H1 (cell line): ENCODE measurements at regions not wholly inside any gene's neighbourhood (a gene's known extent, or its start where the extent isn't known, plus 50 kb on each side); places are given as distances from the start of the nearest gene placed in this dataset.

Source experiments
- CTCF ChIA-PET: fragments of 300-600 bp; sonication (Branson Sonifier 250); formaldehyde crosslinking; loops from one replicate; lab custom pipeline; 2021; ENCODE audit not compliant: partially characterized antibody; lab: Charles Lee
- POLR2A ChIA-PET: fragments of 300-600 bp; sonication (Branson Sonifier 250); formaldehyde crosslinking; loops from one replicate; lab custom pipeline; 2021; ENCODE audit warnings: inconsistent platforms; ENCODE audit not compliant: partially characterized antibody; lab: Charles Lee
- DNase-seq, 2 experiments: peaks; one replicate each; pipeline versions ENCODE4 v3.0.0 to v3.0.0-alpha.2; 2010 to 2022; ENCODE audit warnings: low spot score in 2 of 2, low read depth in 1 of 2, mixed read lengths in 1 of 2
- FAIRE-seq: peaks from 2 replicates; lab custom pipeline; 2011; peaks lifted over from hg19 to GRCh38; lab: Jason Lieb, UNC
- H2AFZ ChIP-seq: 2 replicates; pipeline ENCODE4 v1.8.1; 2012; ENCODE audit warnings: low read length, inconsistent platforms
- H2AK5ac ChIP-seq: 2 replicates; pipeline ENCODE4 v1.6.1; 2013; ENCODE audit warnings: low read depth, low read length
- H2BK120ac ChIP-seq: replicated peaks from 2 replicates; pipeline ENCODE3; 2013; ENCODE audit warnings: low read depth, low read length, inconsistent platforms
- H2BK12ac ChIP-seq: 2 replicates; pipeline ENCODE4 v1.6.1; 2013; ENCODE audit warnings: low read depth, low read length
- H2BK15ac ChIP-seq: 2 replicates; pipeline ENCODE4 v1.6.1; 2013; ENCODE audit warnings: low read length
- H2BK20ac ChIP-seq: 2 replicates; pipeline ENCODE4 v1.6.1; 2013; ENCODE audit warnings: low read length
- H2BK5ac ChIP-seq: 2 replicates; pipeline ENCODE4 v1.6.1; 2013; ENCODE audit warnings: low read depth, low read length
- H3K14ac ChIP-seq: 2 replicates; pipeline ENCODE4 v1.6.1; 2013; ENCODE audit warnings: inconsistent platforms; ENCODE audit not compliant: insufficient read length
- H3K18ac ChIP-seq: 2 replicates; pipeline ENCODE4 v1.6.1; 2013; ENCODE audit warnings: low read length; ENCODE audit errors: extremely low read depth
- H3K23ac ChIP-seq: 2 replicates; pipeline ENCODE4 v1.6.1; 2013; ENCODE audit warnings: inconsistent platforms; ENCODE audit not compliant: insufficient read length
- H3K23me2 ChIP-seq: 2 replicates; pipeline ENCODE4 v1.6.1; 2013; ENCODE audit warnings: low read depth, low read length
- H3K27ac ChIP-seq: 2 replicates; pipeline ENCODE4 v1.6.1; 2011; ENCODE audit warnings: low read depth, low read length, inconsistent platforms
- H3K27me3 ChIP-seq, 4 experiments: replicated peaks in 1 of 4; 1 replicate in 1 of 4; 2 replicates in 3 of 4; pipeline versions ENCODE4 v1.6.1 to v1.8.1; 2011 to 2013; ENCODE audit warnings: low read length in 3 of 4, mild to moderate bottlenecking in 3 of 4, inconsistent platforms in 2 of 4, mixed read lengths in 2 of 4, moderate library complexity in 1 of 4; ENCODE audit not compliant: control insufficient read depth in 3 of 4, insufficient read depth in 3 of 4; ENCODE audit errors: extremely low read depth in 1 of 4
- H3K36me3 ChIP-seq, 4 experiments: 2 replicates each; pipeline versions ENCODE4 v1.6.1 to v1.8.1; 2011 to 2013; ENCODE audit warnings: mild to moderate bottlenecking in 4 of 4, low read length in 3 of 4, moderate library complexity in 2 of 4, control low read depth in 1 of 4, inconsistent platforms in 1 of 4; ENCODE audit not compliant: insufficient read depth in 4 of 4, control insufficient read depth in 2 of 4
- H3K4ac ChIP-seq: replicated peaks from 2 replicates; pipeline ENCODE3; 2013; ENCODE audit warnings: low read length, low read depth, mixed read lengths, inconsistent platforms; ENCODE audit not compliant: insufficient read length
- H3K4me1 ChIP-seq, 4 experiments: replicated peaks in 1 of 4; 1 replicate in 1 of 4; 2 replicates in 3 of 4; pipeline versions ENCODE4 v1.6.1 to v1.8.1; 2011 to 2013; ENCODE audit warnings: low read length in 3 of 4, inconsistent platforms in 2 of 4, mixed read lengths in 1 of 4; ENCODE audit not compliant: insufficient read depth in 4 of 4, control insufficient read depth in 3 of 4
- H3K4me2 ChIP-seq, 2 experiments: 2 replicates each; pipeline versions ENCODE4 v1.6.1 to v1.8.1; 2011 to 2013; ENCODE audit warnings: low read depth in 2 of 2, low read length in 2 of 2, control low read depth in 1 of 2, inconsistent platforms in 1 of 2, mild to moderate bottlenecking in 1 of 2; ENCODE audit not compliant: insufficient read depth in 1 of 2
- H3K4me3 ChIP-seq, 4 experiments: fragments of 200-600, 300-600 bp in 1 of 4; sonication (generic), shearing (Covaris generic), sonication (Bioruptor Twin) in 1 of 4; 2 replicates each; pipeline versions ENCODE4 v1.5.1 to v1.8.1; 2011 to 2016; ENCODE audit warnings: low read length in 4 of 4, low read depth in 3 of 4, control low read depth in 2 of 4, inconsistent platforms in 2 of 4, mild to moderate bottlenecking in 2 of 4, mixed read lengths in 1 of 4, moderate library complexity in 1 of 4; ENCODE audit not compliant: insufficient read depth in 2 of 4; ENCODE audit errors: extremely low read depth in 1 of 4
- H3K56ac ChIP-seq: replicated peaks from 2 replicates; pipeline ENCODE3; 2013; ENCODE audit warnings: low read depth, mild to moderate bottlenecking, mixed read lengths, low read length, inconsistent platforms; ENCODE audit not compliant: insufficient read length
- H3K79me1 ChIP-seq: 2 replicates; pipeline ENCODE4 v1.6.1; 2013; ENCODE audit warnings: low read depth, low read length, control low read depth
- H3K79me2 ChIP-seq, 2 experiments: 2 replicates each; pipeline versions ENCODE4 v1.6.1 to v1.8.1; 2012 to 2013; ENCODE audit warnings: low read length in 2 of 2, mild to moderate bottlenecking in 2 of 2, inconsistent platforms in 1 of 2; ENCODE audit not compliant: insufficient read depth in 2 of 2, control insufficient read depth in 1 of 2
- H3K9ac ChIP-seq, 4 experiments: replicated peaks in 1 of 4; 1 replicate in 1 of 4; 2 replicates in 3 of 4; pipeline versions ENCODE4 v1.6.1 to v1.8.1; 2011 to 2013; ENCODE audit warnings: low read depth in 3 of 4, low read length in 3 of 4, control low read depth in 2 of 4, mild to moderate bottlenecking in 2 of 4, moderate library complexity in 2 of 4, inconsistent platforms in 1 of 4; ENCODE audit errors: extremely low read depth in 1 of 4
- H3K9me3 ChIP-seq, 2 experiments: 2 replicates each; pipeline versions ENCODE4 v1.6.1 to v1.8.1; 2012 to 2013; ENCODE audit warnings: mild to moderate bottlenecking in 2 of 2, moderate library complexity in 2 of 2, control low read depth in 1 of 2, inconsistent platforms in 1 of 2, low read depth in 1 of 2, low read length in 1 of 2, mixed read lengths in 1 of 2; ENCODE audit not compliant: insufficient read depth in 2 of 2
- H4K20me1 ChIP-seq, 2 experiments: replicated peaks in 1 of 2; 2 replicates each; pipeline versions ENCODE3 to v1.8.1; 2011 to 2013; ENCODE audit warnings: inconsistent platforms in 2 of 2, low read length in 2 of 2, mild to moderate bottlenecking in 1 of 2; ENCODE audit not compliant: insufficient read depth in 2 of 2, control insufficient read depth in 1 of 2
- H4K5ac ChIP-seq: 2 replicates; pipeline ENCODE4 v1.6.1; 2013; ENCODE audit warnings: low read length, low read depth, mixed read lengths, inconsistent platforms; ENCODE audit not compliant: insufficient read length
- H4K8ac ChIP-seq: 2 replicates; pipeline ENCODE4 v1.8.0; 2013; ENCODE audit warnings: mild to moderate bottlenecking, moderate library complexity, low read length, inconsistent platforms; ENCODE audit not compliant: insufficient read depth; ENCODE audit errors: extremely low read depth
- H4K91ac ChIP-seq: replicated peaks from 2 replicates; pipeline ENCODE3; 2013; ENCODE audit warnings: low read length, mixed read lengths, inconsistent platforms; ENCODE audit not compliant: insufficient read length
- POLR2A ChIP-seq, 2 experiments: IDR thresholded peaks; 1 replicate in 1 of 2; 2 replicates in 1 of 2; pipeline ENCODE4 v1.6.1; 2011; ENCODE audit warnings: low read depth in 2 of 2, low read length in 2 of 2, mild to moderate bottlenecking in 2 of 2; ENCODE audit errors: control extremely low read depth in 1 of 2
- RNF2 ChIP-seq: fragments of 200-900, 300-1000 bp; sonication (generic); IDR thresholded peaks from 2 replicates; pipeline ENCODE4 v1.7.1; 2016; ENCODE audit warnings: borderline replicate concordance, low read depth, mild to moderate bottlenecking, antibody characterized with exemption, low read length; ENCODE audit not compliant: poor library complexity, severe bottlenecking; ENCODE audit errors: missing control alignments
- SUZ12 ChIP-seq: fragments of 200-600 bp; sonication (generic); IDR thresholded peaks from 2 replicates; pipeline ENCODE4 v1.6.1; 2012; ENCODE audit warnings: mild to moderate bottlenecking, inconsistent platforms, low read length, moderate library complexity, mixed read lengths
- WGBS, 2 experiments: shearing (Covaris generic) in 1 of 2; methylation state at CpG; one replicate each; pipeline versions ENCODE4 v1.1.6 to v1.1.7; 2013 to 2015; ENCODE audit warnings: low lambda C conversion rate in 2 of 2, mixed read lengths in 2 of 2, inconsistent platforms in 1 of 2, low coverage in 1 of 2, missing lambda C conversion rate in 1 of 2; ENCODE audit not compliant: insufficient replicate concordance in 2 of 2, insufficient coverage in 1 of 2, insufficient read length in 1 of 2; ENCODE audit errors: extremely low coverage in 1 of 2, missing lambda C conversion rate in 1 of 2; 5-methylcytosine and 5-hydroxymethylcytosine counted together

DNA sequence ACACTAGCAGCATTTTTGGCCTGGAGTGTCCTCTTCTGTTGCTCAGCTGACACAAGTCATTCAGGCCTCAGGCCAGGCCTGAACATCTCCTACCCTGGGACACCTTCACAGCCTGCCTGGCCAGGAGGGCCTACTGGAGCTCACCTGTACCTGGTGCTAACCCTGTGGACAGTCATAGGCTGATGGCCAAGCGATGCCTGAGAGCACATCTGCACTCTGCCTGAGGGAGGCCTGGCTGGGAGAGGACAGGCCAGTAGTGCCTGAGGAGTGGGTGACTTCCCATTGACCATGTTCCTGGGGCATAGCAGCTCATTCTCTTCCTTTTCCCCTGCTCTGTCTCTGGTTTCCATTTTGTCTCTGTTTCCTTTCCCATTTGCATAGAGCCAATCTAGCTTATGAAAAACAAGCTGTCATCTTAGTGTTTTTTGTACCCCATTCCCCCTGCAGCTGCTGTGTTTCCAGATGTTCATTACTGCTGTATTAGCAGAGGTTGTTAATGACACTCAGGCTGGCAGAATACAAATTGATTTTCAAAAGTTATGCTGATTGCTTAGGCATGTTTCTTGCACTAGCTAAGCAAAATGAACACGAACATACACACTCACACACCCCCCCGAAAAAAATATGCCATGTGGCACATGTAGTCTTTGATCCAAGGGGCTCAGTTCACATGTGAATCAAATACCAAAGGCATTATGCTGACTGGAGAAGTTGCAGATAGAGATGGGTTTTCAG lies 149.7 kb upstream of the HS6ST1 start:
- DNase-seq (no peak), FAIRE-seq (no peak)
- 96% methylated on average over 3 of the region's 3 CpGs; no CpG with 5 or more reads in 1 of the 2 experiments for WGBS, 2 experiments
- Histone ChIP-seq H2BK20ac (no peak overlapping the region), H4K20me1 (no peaks in the 10 kb centered on the region), H3K4me1 (peaks cover 0 to under 1% (median 0%) of the 10 kb centered on the region in 4 experiments; a peak in 3 of 7 replicates), H3K4me2 (no peak overlapping the region), H3K4me3 (no peak overlapping the region), H3K9me3 (peaks cover 22 to 23% of the 10 kb centered on the region in 2 experiments), H3K14ac (no peak overlapping the region), H2BK5ac (no peak overlapping the region), H2AFZ (no peak overlapping the region), H3K79me2 (no peaks in the 10 kb centered on the region), H3K56ac (no peak overlapping the region), H2BK15ac (no peak overlapping the region), H3K23me2 (no peaks in the 10 kb centered on the region), H4K91ac (no peak overlapping the region), H2AK5ac (0 out of 2 replicates have a peak overlapping the region, but pooled peaks have one; percentile 45), H3K79me1 (no peaks in the 10 kb centered on the region), H3K36me3 (no peaks in the 10 kb centered on the region), H3K18ac (no peak overlapping the region), H4K5ac (no peak overlapping the region), H2BK120ac (no peak overlapping the region), H4K8ac (no peak overlapping the region), H3K23ac (no peak overlapping the region), H3K27me3 (no peaks in the 10 kb centered on the region), H3K27ac (no peak overlapping the region), H2BK12ac (no peak overlapping the region), H3K4ac (no peak overlapping the region), H3K9ac (no peak overlapping the region)
- TF ChIP-seq SUZ12 (no peak), RNF2 (no peak), POLR2A (IDR thresholded peaks at IDR 0.05; ENCODE audit: control extremely low read depth in 1 of 2, low read depth in 2 of 2, low read length in 2 of 2) (no peak)
- ChIA-PET POLR2A (interaction anchor here (0.5 kb wide), 1 partner anchor 143 kb away, joined by 4 read pairs; no protein-coding TSS in a partner anchor), CTCF (interaction anchor here (0.8 to 2.6 kb wide), 29 partner anchors 9 to 282 kb away, joined by 3 to 17 read pairs (median 4); no protein-coding TSS in a partner anchor)
